ENCODE measurements at regions not wholly inside any gene's neighbourhood (a gene's known extent, or its start where the extent isn't known, plus 50 kb on each side); places are given as distances from the start of the nearest gene placed in this dataset.
A peak's percentile ranks its signal among the peaks of the same experiment; 100 is the strongest.

DNA sequence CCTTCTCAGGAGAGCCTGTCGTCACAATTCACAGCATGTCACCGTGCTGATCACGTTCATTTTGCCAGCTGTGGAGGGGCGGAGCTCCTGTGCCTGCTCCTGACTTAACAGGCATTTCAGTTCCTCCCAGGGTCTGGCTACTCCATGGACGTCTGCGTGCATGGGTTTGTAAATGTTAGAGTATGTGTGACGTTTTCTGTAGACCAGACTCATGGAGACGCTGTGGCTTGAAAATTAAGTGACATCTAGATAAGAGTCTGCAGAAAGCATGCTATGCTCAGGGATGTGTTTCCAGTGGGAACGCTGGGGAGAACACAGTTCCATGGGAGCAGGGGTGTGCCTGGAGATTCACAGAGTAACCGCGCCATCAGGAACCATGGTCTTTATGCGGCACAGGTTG, 804.0 kb downstream of the TBC1D22A start:
- no peak overlapping the region for H3K4me3 ChIP-seq
- peaks cover 0 to 21% (median 0%) of the 10 kb centered on the region in 3 donors for H3K27me3 ChIP-seq
- no peaks in the 10 kb centered on the region for H3K36me3 ChIP-seq
- WGBS, 5 donors = 73 to 81% (median 78%) methylated on average over 12 of the region's 12 CpGs
- no peak for TF ChIP-seq EP300 (IDR thresholded peaks at IDR 0.05)
- TF ChIP-seq POLR2A (IDR thresholded peaks at IDR 0.05) = no peak
- TF ChIP-seq, protein P1, sequence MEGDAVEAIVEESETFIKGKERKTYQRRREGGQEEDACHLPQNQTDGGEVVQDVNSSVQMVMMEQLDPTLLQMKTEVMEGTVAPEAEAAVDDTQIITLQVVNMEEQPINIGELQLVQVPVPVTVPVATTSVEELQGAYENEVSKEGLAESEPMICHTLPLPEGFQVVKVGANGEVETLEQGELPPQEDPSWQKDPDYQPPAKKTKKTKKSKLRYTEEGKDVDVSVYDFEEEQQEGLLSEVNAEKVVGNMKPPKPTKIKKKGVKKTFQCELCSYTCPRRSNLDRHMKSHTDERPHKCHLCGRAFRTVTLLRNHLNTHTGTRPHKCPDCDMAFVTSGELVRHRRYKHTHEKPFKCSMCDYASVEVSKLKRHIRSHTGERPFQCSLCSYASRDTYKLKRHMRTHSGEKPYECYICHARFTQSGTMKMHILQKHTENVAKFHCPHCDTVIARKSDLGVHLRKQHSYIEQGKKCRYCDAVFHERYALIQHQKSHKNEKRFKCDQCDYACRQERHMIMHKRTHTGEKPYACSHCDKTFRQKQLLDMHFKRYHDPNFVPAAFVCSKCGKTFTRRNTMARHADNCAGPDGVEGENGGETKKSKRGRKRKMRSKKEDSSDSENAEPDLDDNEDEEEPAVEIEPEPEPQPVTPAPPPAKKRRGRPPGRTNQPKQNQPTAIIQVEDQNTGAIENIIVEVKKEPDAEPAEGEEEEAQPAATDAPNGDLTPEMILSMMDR (IDR thresholded peaks at IDR 0.05) = no peak
- no peak for TF ChIP-seq POLR2AphosphoS5 (IDR thresholded peaks at IDR 0.05)
- no peak overlapping the region for H3K27ac ChIP-seq
- peaks cover 0 to 15% (median 4%) of the 10 kb centered on the region in 4 donors for H3K4me1 ChIP-seq
- intact Hi-C loops (cut with DNase I; ENCODE audit: low total_unique reads) = no loop called here
- no peak for DNase-seq
- H3K9me3 ChIP-seq = no peaks in the 10 kb centered on the region

DNA sequence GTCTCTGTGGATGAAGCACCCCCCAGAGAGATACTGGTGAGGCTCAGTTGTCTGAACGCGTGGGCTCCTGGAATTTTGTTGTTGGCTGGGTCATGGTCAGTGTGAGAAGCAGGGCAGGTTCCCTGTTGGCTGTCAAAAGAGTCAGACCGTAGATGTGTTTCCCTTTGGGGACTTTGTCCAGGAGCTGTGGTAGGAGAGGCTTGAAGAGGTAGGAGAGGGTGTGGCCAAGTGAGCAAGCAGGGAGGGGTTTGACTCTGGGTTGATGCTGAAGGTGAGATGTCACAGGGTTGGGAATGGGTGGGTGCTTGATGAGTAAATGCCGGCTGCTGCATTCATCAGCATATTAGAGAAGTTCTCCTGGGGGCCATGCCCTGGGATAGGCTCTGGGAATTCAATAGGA, 803.2 kb downstream of the TBC1D22A start:
- TF ChIP-seq EP300 (IDR thresholded peaks at IDR 0.05) (no peak), POLR2AphosphoS5 (IDR thresholded peaks at IDR 0.05) (no peak), POLR2A (IDR thresholded peaks at IDR 0.05) (no peak)
- TF ChIP-seq, protein P1 (IDR thresholded peaks at IDR 0.05) = no peak
- H3K27me3 ChIP-seq = peaks cover 0 to 25% (median 0%) of the 10 kb centered on the region in 3 donors
- H3K4me1 ChIP-seq = peaks cover 0 to 15% (median 4%) of the 10 kb centered on the region in 4 donors
- 60 to 69% (median 64%) methylated on average over 4 of the region's 4 CpGs for WGBS, 5 donors
- intact Hi-C loops (cut with DNase I; ENCODE audit: low total_unique reads) = no loop called here
- DNase-seq = no peak
- H3K36me3 ChIP-seq = no peaks in the 10 kb centered on the region
- H3K4me3 ChIP-seq = no peak overlapping the region
- H3K27ac ChIP-seq = no peak overlapping the region
- H3K9me3 ChIP-seq = no peaks in the 10 kb centered on the region

DNA sequence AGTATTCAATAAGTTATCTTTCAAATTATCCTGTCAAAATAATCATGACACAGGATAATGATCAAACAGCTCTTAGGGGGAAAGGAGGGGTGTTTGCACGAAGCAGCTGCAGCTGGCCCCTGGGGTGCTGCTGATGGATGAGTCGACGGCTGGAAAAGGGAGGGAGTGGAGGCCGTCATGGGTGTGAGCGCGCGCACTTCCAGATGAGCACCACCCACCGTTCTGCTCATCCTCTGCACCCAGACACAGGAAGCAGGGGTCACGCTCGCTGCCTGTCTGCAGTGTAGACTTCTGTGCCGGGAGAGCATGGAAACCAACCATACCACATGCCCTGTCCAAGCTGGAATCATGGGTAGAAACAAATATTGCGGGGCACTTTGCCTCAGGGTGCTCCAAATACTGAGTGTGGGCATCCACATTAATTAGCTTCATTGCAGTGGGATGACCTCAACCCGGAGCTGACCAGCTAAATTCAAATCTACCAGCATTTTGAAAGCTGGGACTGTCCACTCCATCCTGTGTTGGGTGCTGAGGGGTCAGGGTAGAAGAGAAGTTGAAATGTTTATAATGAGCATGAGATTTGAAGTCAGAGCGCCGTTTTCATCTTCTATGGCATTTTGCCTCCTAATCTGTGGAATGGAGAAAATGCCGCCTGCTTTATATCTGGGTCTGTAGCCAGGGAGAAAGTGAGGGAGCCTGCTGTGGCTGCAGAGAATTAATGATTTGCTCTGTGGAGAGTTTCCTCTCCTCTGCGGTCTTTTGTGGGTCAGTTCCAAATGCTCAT, 802.4 kb downstream of the TBC1D22A start:
- intact Hi-C loops (cut with DNase I; ENCODE audit: low total_unique reads) = no loop called here
- DNase-seq = peak in 1 of 2 donors; percentile 78
- Histone ChIP-seq H3K27me3 (peaks cover 0 to 25% (median 0%) of the 10 kb centered on the region in 3 donors), H3K4me1 (peaks cover 0 to 15% (median 4%) of the 10 kb centered on the region in 4 donors), H3K36me3 (no peaks in the 10 kb centered on the region), H3K9me3 (no peaks in the 10 kb centered on the region), H3K27ac (no peak overlapping the region), H3K4me3 (no peak overlapping the region)
- TF ChIP-seq, protein P1 (IDR thresholded peaks at IDR 0.05) = no peak
- TF ChIP-seq POLR2AphosphoS5 (IDR thresholded peaks at IDR 0.05) (no peak), POLR2A (IDR thresholded peaks at IDR 0.05) (no peak), EP300 (IDR thresholded peaks at IDR 0.05) (no peak)
- WGBS, 5 donors = 55 to 69% (median 63%) methylated on average over 17 of the region's 17 CpGs

DNA sequence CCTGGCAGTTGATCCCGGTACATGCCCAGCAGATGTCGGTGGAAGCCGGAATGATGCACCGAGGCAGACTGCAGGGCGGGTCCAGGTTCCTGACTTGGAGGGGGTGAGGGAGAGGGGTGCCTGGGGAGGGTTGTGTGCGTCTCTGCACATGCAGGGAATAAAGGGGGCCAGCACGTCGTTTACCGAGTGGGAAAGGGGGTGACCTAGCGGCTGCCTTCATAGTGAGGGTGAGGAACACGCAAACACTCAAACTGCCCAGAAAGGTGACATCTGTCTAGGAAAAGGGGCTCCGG, 801.7 kb downstream of the TBC1D22A start:
- H3K36me3 ChIP-seq = no peaks in the 10 kb centered on the region
- H3K9me3 ChIP-seq = no peaks in the 10 kb centered on the region
- peaks cover 0 to 15% (median 4%) of the 10 kb centered on the region in 4 donors for H3K4me1 ChIP-seq
- no peak for DNase-seq
- TF ChIP-seq POLR2AphosphoS5 (IDR thresholded peaks at IDR 0.05) (no peak), EP300 (IDR thresholded peaks at IDR 0.05) (no peak), POLR2A (IDR thresholded peaks at IDR 0.05) (no peak)
- TF ChIP-seq, protein P1 (IDR thresholded peaks at IDR 0.05) = no peak
- H3K4me3 ChIP-seq = no peak overlapping the region
- peaks cover 0 to 31% (median 0%) of the 10 kb centered on the region in 3 donors for H3K27me3 ChIP-seq
- intact Hi-C loops (cut with DNase I; ENCODE audit: low total_unique reads) = no loop called here
- H3K27ac ChIP-seq = no peak overlapping the region
- WGBS, 5 donors = 80 to 87% (median 83%) methylated on average over 9 to 12 of the region's 12 CpGs
